GM12874 (cell line): ENCODE measurements at regions not wholly inside any gene's neighbourhood (a gene's known extent, or its start where the extent isn't known, plus 50 kb on each side); places are given as distances from the start of the nearest gene placed in this dataset.

Experiments
- TF ChIP-seq, protein P1 (sequence below): IDR thresholded peaks from 2 replicates; pipeline ENCODE4 v1.5.1; 2011; ENCODE audit warnings: low read depth, mild to moderate bottlenecking, control low read depth, low read length, moderate library complexity; ENCODE audit not compliant: insufficient read depth

DNA sequence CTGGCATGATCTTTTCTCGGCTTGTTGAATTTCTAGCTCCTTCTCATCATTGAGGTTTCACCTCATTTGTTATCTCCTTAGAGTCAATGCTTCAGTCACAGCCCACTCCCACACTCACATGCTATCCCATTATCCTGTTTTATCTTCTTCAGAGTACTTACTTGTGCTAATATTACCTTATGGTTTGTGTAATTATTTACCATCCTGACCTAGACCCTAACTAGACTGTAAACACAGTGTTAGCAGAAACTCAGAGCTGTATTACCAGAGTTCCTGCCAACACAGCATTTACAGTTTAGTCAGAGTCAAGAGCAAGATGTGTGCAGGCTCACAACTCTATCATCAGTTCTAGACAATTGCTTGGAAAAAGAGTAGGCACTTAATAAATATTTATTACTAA, 144.7 kb downstream of the OTOL1 start:
- TF ChIP-seq, protein P1, sequence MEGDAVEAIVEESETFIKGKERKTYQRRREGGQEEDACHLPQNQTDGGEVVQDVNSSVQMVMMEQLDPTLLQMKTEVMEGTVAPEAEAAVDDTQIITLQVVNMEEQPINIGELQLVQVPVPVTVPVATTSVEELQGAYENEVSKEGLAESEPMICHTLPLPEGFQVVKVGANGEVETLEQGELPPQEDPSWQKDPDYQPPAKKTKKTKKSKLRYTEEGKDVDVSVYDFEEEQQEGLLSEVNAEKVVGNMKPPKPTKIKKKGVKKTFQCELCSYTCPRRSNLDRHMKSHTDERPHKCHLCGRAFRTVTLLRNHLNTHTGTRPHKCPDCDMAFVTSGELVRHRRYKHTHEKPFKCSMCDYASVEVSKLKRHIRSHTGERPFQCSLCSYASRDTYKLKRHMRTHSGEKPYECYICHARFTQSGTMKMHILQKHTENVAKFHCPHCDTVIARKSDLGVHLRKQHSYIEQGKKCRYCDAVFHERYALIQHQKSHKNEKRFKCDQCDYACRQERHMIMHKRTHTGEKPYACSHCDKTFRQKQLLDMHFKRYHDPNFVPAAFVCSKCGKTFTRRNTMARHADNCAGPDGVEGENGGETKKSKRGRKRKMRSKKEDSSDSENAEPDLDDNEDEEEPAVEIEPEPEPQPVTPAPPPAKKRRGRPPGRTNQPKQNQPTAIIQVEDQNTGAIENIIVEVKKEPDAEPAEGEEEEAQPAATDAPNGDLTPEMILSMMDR = no peak

DNA sequence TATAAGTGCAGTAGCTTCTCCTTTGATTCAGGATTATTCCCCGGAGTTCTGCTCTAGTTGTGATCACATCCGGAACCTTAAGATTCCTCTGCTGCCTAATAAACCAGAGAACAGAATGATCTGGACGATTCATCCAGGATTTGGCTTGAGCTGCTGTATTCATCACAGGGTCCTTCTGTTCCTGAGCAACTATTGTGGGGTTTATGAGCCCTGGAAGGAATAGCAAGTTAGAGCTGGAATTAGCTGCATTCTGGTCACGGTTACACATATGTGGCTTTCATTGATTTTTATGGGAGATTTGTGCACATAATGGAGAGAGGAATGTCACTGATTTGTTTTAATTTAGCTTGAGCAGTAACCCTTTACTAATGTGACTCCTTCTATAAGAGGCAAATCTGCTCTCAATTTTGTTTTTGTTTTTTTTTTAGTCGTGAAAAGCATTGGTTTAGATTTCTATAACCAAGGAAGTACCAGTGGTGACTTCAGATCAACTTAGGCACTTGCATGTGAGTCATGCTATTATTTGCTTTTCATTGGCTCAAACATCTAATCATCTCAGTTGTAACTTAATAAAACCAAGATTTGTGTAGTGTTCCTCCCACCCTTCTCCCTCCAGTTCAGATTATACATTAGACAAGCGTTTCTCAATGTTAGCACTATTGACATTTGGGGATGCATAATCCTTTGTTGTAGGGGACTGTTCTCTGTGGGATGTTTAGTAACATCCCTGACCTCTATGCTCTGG, 148.5 kb downstream of the OTOL1 start:
- TF ChIP-seq, protein P1 = no peak

DNA sequence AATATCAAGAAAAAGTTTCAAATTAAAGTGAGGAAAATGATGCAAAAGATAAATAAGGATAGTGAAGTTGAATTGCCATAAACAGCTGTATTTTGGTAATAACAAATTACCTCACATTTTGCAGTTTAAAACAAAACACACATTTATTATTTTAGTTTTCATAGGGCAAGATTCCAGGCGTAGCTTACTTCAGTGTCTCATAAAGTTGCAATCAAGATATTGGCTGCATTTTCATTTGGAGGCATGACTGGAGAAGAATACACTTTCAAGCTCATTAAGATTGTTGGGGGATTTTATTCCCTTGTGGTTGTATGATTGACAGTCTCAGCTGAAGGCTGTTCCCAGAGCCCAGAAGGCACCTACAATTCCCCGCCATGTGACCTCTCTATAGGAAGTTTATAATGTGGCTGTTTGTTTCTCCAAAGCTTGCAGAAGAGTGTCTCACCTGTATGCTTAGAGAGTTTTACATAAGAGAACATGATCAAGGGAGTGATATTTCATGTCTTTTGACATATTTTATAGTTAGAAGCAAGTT, 151.4 kb downstream of the OTOL1 start:
- TF ChIP-seq, protein P1 = no peak

DNA sequence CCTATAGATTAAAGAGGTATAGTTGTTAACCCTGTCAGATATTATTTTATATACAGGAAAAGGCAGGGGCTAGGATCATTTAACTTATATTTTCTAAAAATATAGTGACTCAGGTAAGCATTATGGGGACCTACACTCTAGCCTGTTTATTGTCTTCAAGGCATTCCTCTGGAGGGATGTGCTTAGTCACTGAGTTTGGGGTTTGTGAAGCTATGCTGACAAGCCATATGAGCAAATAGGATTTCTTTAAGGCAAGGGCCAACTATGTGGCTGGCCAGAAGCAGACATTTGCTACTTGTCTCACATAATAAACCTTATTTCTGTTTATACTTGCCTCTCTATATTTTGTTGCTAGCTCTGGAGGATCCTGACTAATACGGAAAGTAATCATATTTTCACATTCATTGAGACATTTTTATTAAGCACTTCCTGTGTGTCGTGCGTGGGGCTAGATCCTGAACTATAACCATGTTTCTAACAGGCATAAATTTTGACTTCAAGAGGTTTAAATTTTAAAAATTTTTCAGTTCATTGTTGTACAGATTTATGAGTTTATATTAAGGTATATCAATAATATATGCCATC, 153.4 kb downstream of the OTOL1 start:
- TF ChIP-seq, protein P1 = no peak

DNA sequence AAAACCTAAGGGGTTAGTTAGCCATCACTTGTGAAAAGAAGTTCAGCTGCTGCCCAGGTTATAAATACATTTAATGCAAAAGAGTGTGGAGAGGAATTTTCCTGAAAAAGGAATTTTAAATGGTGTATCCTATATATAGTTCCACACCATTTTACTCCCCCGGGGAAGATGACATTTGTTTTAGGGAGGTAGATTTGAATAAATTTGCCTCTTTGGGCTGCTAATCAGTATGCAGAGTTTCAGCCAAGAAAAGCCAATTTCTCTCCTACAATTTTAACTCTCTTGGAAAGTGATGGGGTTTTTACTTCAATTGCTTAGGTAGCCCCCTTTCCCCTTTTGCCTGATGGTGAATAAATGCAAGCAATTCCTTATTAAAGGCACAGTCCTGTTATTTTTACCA, 161.2 kb downstream of the OTOL1 start:
- TF ChIP-seq, protein P1 = no peak

DNA sequence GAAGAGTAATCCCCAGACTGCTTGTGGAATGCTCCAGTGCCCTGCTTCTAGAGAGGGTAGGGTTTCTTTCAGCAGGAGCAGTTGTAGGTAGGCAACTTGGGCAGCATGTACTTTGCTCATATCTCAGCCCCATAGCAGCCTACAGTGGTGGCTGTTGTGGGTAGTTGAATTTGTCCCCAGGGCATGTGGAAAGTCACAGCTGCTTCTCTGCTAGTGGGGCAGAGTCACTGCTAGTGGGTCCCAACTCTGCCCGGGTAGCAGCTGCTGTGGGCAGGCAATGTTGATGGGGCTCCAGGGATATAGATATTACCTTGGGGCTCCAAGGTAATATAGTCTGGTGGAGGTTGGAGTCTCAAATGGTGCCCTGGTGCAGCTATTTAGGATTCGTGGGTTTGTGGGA, 174.5 kb downstream of the OTOL1 start:
- TF ChIP-seq, protein P1 = no peak

DNA sequence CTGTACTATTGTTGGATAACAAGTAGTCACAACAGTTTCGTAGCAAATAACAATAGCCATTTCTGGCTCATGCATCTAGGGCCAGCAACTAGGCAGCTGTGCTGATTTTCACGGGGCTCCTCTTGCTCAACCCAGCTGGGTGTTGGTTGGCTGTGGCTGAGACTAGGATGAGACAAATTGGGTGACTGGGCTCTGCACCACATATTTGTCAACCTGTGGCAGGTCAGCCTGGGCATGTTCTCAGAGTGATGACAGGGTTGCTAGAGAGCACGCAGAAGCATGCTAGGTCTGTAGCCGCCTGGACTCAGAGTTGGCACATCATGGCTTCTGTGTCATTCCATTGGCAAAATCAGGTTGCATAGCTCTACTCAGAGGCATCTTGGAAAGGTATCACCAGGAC, 175.9 kb downstream of the OTOL1 start:
- TF ChIP-seq, protein P1 = no peak
